ENCODE measurements at regions not wholly inside any gene's neighbourhood (a gene's known extent, or its start where the extent isn't known, plus 50 kb on each side); places are given as distances from the start of the nearest gene placed in this dataset.

- DNase-seq (ENCODE audit: low read depth in 2 of 2), result no peak
These were observed 111.6 kb downstream of the HTR5A start for GRCh38 chr7:155181768-155182167.

DNA sequence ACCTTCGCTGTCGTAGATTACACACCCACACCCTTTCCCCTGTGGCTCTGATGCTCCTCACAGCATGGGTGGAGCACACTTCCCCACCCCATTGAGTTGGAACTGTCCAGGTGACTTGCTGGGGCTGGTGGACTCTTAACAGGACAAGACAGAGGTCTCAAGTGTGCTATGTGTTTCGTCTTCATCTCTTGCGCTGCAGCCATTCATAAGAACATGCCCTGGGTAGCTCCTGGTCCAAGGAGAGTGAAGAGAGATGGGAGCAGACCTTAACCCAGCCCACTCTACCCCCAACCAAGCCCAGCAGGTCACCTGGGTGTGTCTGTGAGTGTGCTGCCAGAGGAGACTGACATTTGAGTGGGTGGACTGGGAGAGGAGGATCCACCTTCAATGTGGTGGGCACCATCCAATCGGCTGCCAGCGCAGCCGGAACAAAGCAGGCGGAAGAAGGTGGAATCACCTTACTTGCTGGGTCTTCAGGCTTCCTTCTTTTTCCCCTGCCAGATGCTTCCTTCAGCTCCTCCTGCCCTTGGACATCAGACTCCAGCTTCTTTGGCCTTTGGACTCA lies 112.4 kb downstream of the HTR5A start:
- DNase-seq (ENCODE audit: low read depth in 2 of 2), result no peak

DNA sequence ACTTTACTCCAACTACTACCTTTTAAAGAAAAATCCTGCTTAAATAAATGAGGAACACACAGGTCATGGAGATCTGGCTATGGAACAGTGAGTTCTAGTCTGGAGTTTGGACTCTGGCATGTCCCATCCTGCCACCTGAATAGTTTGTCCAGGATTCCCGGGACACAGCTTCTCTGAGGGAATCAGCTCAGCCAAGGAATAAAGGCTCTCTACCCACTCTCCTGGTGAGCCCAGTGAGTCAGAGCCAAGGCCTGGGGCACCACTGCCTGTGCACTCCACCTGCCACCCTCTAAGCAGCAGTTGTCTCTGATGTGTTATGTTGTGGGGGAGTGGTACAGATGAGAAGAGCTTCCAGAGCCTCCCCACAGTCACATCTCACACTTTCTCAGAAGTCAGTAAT lies 113.5 kb downstream of the HTR5A start:
- DNase-seq (ENCODE audit: low read depth in 2 of 2), result no peak

DNA sequence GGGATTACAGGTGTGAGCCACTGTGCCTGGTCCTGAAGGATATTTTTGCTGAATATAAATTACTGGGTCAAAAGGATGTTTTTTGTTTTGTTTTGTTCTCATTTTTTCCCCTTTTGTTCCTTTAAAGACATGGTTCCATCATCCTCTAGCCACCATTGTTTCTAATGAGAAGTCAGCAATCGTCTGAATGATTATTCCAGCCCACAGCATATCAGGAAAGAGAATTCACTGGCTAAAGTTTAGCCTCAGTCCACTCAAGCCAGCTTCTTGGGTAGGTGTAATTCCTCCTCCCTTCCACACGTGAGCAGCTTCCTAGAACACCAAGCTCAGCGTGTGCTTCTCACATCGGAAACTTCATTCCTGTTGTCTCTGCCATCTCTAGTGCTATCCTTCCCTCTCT lies 112.8 kb upstream of the INSIG1 start:
- no peak for DNase-seq (ENCODE audit: low read depth in 2 of 2)

DNA sequence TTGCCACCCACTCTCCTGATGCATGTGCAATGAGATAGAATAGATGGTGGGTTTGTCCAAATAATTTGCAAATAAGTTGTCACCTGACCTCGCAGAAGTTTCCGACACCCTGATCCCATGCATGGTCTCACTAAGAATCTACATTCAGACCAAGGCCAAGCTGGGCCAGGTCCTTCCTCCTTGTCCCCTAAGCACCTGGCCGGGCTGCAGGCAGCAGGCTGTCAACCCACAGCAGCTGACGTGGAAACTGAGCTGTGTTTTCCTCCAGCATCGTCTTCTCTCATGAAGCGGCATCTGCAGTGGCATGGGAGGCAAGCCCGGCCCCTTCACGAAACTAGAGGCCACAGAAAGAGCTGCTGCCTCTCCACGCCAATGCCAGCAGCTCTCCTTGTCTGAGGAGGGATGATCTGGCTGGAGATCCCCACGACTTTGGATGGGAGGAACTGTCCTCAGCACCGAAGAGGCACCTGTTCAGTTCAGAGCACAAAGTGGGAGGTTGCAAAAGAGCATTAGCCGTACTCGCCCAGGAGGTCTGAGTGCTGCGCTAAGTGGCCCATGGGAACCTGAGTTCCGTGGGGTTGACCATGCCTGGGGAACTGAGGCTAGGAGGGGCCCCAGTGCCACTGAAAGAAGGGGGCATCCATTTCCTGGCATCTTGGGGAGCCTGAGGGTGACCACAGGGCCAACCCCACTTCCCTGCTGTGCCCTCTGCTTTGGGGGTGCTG lies 110.5 kb upstream of the INSIG1 start:
- no peak for DNase-seq (ENCODE audit: low read depth in 2 of 2)

- no peak for DNase-seq (ENCODE audit: low read depth in 2 of 2)
These were observed 109.3 kb upstream of the INSIG1 start for GRCh38 chr7:155188357-155188756.

DNA sequence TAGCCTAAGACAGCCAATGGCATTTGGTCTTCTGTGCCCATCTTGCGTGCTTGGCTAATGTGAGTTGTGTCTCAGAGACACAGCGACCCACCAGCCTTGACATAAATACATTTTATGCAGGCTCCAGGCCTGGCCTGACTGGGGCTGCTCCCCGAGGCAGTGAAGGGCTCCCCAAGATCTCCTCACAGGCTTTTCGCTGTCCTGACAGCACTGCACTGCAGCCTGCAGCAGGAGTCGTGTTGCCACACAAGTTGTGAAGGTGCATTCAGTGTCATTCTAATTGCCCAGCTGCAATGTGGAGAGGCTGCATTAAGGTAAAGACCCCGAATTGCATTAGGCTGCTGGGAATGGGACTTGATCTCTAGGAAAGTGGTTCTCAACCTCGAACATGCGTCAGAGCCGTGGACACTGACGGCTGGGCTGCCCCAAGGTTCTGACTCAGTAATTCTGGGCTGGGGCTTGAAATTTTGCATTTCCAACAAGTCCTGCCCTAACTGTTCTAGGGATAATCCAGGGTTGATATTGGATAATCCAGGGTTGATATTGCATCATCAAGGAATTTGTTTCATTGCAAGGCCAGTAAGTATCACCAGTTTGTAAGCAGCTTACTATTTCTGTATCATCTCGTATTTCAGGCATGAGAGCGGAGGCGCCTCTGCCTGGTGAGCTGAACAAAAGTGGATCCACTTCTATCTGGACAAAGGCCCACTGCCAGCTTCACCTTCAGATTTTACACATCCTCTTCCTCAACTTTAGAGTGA lies 108.7 kb upstream of the INSIG1 start:
- no peak for DNase-seq (ENCODE audit: low read depth in 2 of 2)

- no peak for DNase-seq (ENCODE audit: low read depth in 2 of 2)
These were observed 108.1 kb upstream of the INSIG1 start for GRCh38 chr7:155189590-155189989.

- peak; percentile 48 to 58 for DNase-seq (ENCODE audit: low read depth in 2 of 2)
These were observed 107.0 kb upstream of the INSIG1 start for GRCh38 chr7:155190688-155191087.

GRCh38 chr7:155191137-155191536 lies 106.5 kb upstream of the INSIG1 start:
- no peak for DNase-seq (ENCODE audit: low read depth in 2 of 2)

DNA sequence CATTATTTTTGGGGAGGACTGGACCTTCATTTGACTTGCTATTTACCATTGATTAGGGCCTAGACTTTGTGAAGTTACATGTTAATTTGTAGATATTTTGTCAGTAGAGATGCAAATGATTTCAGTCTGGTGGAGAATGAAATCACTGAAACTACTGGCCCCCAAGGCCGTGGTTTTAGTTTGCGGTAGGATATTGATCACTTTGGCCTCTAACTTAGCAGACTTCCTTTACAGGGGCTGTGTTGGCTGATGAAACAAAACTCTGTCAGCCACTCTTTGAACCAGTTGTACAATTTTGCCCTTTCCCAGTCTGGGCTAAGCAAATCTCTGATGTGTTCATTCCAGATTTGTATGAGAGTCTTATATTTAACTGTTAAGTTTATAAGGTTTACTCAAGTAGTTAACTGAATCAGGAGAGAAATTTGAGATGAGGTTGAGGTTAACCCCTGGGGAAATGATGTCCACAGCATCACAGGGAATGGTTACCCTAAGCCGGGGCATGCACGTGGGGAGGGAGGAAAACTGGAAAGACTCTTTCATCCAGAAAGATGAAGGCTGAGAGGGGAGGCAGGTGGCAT lies 105.7 kb upstream of the INSIG1 start:
- DNase-seq (ENCODE audit: low read depth in 2 of 2), result no peak

GRCh38 chr7:155192961-155193640 lies 104.6 kb upstream of the INSIG1 start:
- no peak for DNase-seq (ENCODE audit: low read depth in 2 of 2)

DNA sequence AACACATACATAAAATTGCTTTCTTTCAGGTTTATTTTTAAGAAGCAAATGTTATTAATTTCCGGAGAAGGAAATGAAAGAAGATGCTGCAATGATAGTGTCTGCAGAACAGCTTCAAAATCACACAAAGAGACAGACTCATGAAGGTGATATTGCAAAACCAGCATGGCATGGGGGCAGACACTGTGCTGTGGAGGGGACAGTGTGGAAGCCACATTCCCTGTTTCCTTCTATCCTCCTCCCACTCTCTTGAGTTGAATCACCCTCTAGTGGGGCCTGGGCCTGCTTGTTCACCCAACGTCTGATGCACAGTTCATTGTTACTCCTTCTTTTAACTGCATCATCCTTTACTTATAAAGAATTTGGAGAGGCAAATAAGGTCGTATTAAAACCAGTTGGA lies 104.0 kb upstream of the INSIG1 start:
- DNase-seq (ENCODE audit: low read depth in 2 of 2), result no peak

DNA sequence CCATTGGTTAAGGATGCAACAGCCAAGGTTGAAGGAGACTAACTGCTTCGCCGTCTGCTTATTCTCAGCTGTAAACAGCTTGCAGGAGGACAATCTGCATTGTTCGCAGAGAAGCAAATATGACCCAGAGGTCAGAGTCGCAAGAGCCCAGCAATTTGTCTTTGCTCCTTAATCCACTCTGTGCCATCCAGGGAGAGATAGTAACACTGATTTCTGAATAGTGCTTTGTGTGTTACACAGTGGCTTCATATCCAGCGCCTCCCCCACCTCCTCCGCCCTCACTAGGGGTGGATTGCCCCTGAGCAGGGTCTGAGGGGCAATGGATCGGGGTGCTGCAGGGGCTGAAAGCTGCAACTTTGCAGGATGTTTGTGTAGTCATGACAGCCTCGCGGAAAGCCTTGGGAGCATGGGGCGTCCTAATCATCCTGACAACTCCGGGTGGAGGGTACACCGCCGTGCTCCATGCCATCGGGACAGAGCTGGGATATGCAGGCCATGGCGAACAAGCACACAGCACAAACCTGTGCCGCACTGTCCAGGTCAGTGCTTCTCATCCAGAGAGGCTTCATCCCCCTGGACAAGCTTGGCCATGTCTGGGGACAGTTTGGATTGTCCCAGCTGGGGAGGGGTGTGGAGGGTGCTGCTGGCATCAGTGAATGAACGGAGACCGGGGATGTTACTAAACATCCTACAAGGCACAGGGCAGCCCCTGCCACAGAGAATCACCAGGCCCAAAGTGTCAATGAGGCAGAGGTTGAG lies 103.1 kb upstream of the INSIG1 start:
- no peak for DNase-seq (ENCODE audit: low read depth in 2 of 2)

DNA sequence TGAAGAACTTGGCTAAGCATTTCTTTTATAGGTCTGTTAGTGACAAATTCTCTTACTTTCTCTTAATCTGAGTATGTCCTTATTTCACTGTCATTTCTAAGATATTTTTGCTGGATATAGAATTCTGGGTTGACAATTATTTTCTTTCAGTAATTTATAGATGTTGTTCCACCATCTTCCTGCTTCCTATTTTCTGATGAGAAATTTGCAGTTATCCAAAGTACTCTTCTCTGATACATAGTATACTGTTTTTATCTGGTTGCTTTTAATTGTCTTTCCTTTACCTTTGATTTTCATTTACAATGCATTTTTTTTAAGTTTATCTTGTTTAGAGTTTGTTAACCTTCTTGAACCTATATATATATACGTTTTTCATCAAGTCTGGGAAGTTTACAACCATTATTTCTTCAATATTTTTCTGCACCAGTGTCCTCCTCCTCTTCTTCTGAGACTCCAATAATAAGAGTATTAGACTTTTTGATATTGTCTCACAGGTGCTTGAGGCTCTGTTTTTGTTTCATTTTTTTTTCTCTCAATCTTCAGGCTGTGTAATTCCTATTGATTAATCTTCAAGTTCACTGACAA lies 101.6 kb upstream of the INSIG1 start:
- DNase-seq (ENCODE audit: low read depth in 2 of 2), result no peak

DNA sequence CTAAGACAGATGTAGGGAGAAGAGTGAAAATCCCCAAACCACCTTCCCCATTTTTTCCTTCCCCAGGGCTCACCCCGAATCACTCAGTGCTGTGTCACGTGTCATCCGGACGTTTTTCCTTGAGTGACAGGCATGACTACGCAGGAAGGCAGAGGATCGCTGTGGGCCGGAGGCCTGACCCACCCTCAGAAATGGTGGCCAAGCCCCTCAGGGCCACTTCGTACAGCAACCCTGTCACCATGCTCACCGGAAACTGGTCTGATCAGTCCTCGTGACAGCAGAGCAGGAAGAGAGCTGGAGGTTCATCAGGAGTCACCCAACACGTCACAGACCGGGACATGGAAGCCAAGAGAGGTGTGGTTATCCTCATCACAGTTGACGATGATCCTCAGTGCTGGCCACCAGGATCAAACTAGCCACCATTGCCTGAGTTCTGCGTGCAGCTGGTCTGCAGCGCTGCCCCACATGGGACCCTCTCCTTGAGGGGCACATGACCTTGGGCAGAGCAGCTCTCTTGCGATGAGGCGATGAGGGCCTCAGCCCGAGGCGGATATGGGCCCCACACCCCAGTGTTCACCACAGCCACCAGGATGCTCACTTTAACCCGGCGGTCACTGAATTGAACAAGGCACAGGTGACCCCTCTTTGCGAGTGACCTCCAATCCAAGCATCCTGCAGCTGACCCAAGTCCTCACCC lies 99.3 kb upstream of the INSIG1 start:
- DNase-seq (ENCODE audit: low read depth in 2 of 2), result no peak

- DNase-seq (ENCODE audit: low read depth in 2 of 2), result peak; percentile 22 to 43
These were observed 98.5 kb upstream of the INSIG1 start for GRCh38 chr7:155198901-155199845.

DNA sequence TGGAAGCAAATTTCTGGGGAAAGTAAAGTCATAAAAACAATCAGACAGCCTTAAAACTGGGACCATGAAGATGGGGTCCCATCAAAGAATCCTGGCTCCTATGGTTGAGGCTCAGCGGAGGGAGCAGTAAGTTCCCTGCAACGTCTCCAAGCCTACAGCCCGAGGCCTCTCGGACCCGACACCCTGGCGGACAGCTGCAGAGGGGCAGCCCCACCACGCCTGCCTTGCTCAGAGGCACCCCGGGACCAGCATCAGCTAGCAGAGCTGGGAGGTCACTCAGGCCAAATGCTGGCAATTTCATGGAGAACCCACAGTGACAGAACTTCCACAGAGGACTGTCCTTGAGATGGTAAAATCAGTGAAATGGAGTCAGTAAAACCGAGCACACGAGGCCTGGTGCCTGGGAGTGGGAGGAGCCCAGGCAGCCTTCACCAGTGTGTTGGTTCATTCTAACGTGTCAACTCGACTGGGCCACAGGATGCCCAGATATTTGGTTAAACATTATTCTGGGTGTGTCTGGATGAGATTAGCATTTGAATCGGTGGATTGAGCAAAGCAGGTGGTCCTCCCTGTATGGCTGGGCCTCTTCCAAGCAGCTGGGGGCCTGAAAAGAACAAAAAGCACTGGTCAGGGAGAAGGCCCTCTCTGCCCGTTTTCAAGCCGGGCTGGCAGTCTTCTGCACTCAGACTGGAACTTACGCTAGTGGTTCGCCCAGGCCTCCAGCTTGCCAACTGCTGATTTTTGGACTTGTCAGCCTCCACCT lies 96.2 kb upstream of the INSIG1 start:
- DNase-seq (ENCODE audit: low read depth in 2 of 2), result no peak
